Breast epithelium (tissue), 3 donors: ENCODE measurements at regions not wholly inside any gene's neighbourhood (a gene's known extent, or its start where the extent isn't known, plus 50 kb on each side); places are given as distances from the start of the nearest gene placed in this dataset.

Experiments used
- POLR2A ChIP-seq: fragments of 450-650 bp; IDR thresholded peaks from one replicate; pipeline ENCODE4 v1.6.1; 2016; ENCODE audit warnings: antibody characterized with exemption, mild to moderate bottlenecking, moderate library complexity
- POLR2AphosphoS5 ChIP-seq, 3 donors: sonication (generic); formaldehyde crosslinking; IDR thresholded peaks; one replicate each; pipeline ENCODE4 v1.6.1; 2017; ENCODE audit warnings: antibody characterized with exemption in 3 of 3
- TF ChIP-seq, protein P1 (sequence below), 3 donors: fragments of 450-650 bp; IDR thresholded peaks; one replicate each; pipeline ENCODE4 v1.5.1; 2016 to 2017; ENCODE audit warnings: antibody characterized with exemption in 3 of 3, mild to moderate bottlenecking in 3 of 3, moderate library complexity in 3 of 3

DNA sequence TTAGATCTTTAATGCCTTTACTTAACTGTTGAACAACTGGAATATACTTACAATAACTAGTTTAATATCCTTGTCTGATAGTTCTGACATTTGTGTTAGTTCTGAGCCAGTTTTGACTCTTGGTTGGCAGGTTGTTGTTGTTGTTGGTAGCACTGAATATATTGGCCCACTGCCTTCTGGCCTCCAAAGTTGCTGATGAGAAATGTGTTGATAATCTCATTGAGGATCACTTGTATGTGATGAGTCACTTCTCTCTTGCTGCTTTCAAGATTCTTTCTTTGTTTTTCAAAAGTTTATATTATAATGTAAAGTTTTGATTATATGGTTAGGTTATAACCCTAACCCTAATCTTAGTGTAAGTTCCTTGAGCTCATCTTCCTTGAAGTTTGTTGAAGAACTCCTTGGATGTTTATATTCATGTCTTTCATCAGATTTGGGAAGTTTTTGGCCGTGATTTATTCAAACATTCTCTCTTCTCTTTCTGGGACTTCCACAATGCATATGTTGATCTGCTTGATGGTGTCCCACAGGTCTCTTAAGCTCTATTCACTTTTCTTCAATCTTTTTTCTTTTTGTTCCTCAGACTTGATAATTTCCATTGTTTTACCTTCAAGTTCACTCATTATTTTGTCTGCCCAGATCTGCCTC is 149.7 kb downstream of the FGF18 start:
- TF ChIP-seq, protein P1, sequence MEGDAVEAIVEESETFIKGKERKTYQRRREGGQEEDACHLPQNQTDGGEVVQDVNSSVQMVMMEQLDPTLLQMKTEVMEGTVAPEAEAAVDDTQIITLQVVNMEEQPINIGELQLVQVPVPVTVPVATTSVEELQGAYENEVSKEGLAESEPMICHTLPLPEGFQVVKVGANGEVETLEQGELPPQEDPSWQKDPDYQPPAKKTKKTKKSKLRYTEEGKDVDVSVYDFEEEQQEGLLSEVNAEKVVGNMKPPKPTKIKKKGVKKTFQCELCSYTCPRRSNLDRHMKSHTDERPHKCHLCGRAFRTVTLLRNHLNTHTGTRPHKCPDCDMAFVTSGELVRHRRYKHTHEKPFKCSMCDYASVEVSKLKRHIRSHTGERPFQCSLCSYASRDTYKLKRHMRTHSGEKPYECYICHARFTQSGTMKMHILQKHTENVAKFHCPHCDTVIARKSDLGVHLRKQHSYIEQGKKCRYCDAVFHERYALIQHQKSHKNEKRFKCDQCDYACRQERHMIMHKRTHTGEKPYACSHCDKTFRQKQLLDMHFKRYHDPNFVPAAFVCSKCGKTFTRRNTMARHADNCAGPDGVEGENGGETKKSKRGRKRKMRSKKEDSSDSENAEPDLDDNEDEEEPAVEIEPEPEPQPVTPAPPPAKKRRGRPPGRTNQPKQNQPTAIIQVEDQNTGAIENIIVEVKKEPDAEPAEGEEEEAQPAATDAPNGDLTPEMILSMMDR (IDR thresholded peaks at IDR 0.05) = no peak
- TF ChIP-seq POLR2AphosphoS5 (IDR thresholded peaks at IDR 0.05) = no peak
- TF ChIP-seq POLR2A = no peak
